Liver (tissue), 8 donors: ENCODE measurements at regions not wholly inside any gene's neighbourhood (a gene's known extent, or its start where the extent isn't known, plus 50 kb on each side); places are given as distances from the start of the nearest gene placed in this dataset.

ENCODE experiments used
- DNase-seq: peaks from one replicate; pipeline ENCODE4 v3.0.0-alpha.2; 2017; ENCODE audit warnings: low spot score
- H3K27ac ChIP-seq, 2 donors: one replicate each; pipeline ENCODE4 v1.7.0; 2013; ENCODE audit warnings: inconsistent platforms in 2 of 2, low read length in 2 of 2, control low read depth in 1 of 2, low read depth in 1 of 2, mild to moderate bottlenecking in 1 of 2
- H3K27me3 ChIP-seq, 4 donors: one replicate each; pipeline versions ENCODE4 v1.6.1 to v1.7.0; 2013; ENCODE audit warnings: low read length in 3 of 4, inconsistent platforms in 1 of 4, mild to moderate bottlenecking in 1 of 4, moderate library complexity in 1 of 4; ENCODE audit not compliant: control insufficient read depth in 4 of 4, insufficient read depth in 4 of 4
- H3K36me3 ChIP-seq, 4 donors: one replicate each; pipeline versions ENCODE4 v1.6.1 to v1.7.0; 2013; ENCODE audit warnings: low read length in 3 of 4, mild to moderate bottlenecking in 3 of 4, low read depth in 1 of 4, moderate library complexity in 1 of 4; ENCODE audit not compliant: control insufficient read depth in 4 of 4, insufficient read depth in 3 of 4
- H3K4me1 ChIP-seq, 4 donors: one replicate each; pipeline versions ENCODE4 v1.6.1 to v1.7.0; 2013; ENCODE audit warnings: low read length in 3 of 4, mild to moderate bottlenecking in 3 of 4, moderate library complexity in 1 of 4; ENCODE audit not compliant: control insufficient read depth in 4 of 4, insufficient read depth in 4 of 4
- H3K4me3 ChIP-seq, 3 donors: one replicate each; pipeline versions ENCODE4 v1.6.1 to v1.7.0; 2013; ENCODE audit warnings: low read length in 3 of 3, control low read depth in 1 of 3, low read depth in 1 of 3, mild to moderate bottlenecking in 1 of 3
- H3K9ac ChIP-seq, 2 donors: one replicate each; pipeline ENCODE4 v1.7.0; 2013; ENCODE audit warnings: low read length in 2 of 2, mild to moderate bottlenecking in 2 of 2, moderate library complexity in 2 of 2, control low read depth in 1 of 2, low read depth in 1 of 2
- H3K9me3 ChIP-seq, 4 donors: one replicate each; pipeline versions ENCODE4 v1.6.1 to v1.7.0; 2013; ENCODE audit warnings: low read length in 3 of 4; ENCODE audit not compliant: control insufficient read depth in 4 of 4
- ATF3 ChIP-seq: IDR thresholded peaks from 2 replicates; pipeline ENCODE4 v1.6.1; 2016; ENCODE audit warnings: antibody characterized with exemption
- EGR1 ChIP-seq, 2 donors: IDR thresholded peaks; 2 replicates each; pipeline ENCODE4 v1.6.1; 2016 to 2018; ENCODE audit warnings: antibody characterized with exemption in 2 of 2, low read depth in 2 of 2
- FOXA1 ChIP-seq: IDR thresholded peaks from 2 replicates; pipeline ENCODE4 v1.6.1; 2016; ENCODE audit warnings: antibody characterized with exemption
- FOXA2 ChIP-seq: IDR thresholded peaks from 2 replicates; pipeline ENCODE4 v1.6.1; 2016; ENCODE audit warnings: antibody characterized with exemption
- GABPA ChIP-seq, 2 donors: IDR thresholded peaks in 1 of 2; conservative IDR thresholded peaks in 1 of 2; 2 replicates each; pipeline ENCODE4 v1.6.1; 2016; ENCODE audit warnings: antibody characterized with exemption in 2 of 2, mild to moderate bottlenecking in 1 of 2, moderate library complexity in 1 of 2
- HNF4A ChIP-seq, 2 donors: conservative IDR thresholded peaks; 2 replicates each; pipeline ENCODE4 v1.6.1; 2016; ENCODE audit warnings: antibody characterized with exemption in 2 of 2, mild to moderate bottlenecking in 2 of 2
- HNF4G ChIP-seq: IDR thresholded peaks from 2 replicates; pipeline ENCODE4 v1.6.1; 2016; ENCODE audit warnings: antibody characterized with exemption
- MAX ChIP-seq: IDR thresholded peaks from 2 replicates; pipeline ENCODE4 v1.6.1; 2016; ENCODE audit warnings: antibody characterized with exemption
- NR2F2 ChIP-seq: IDR thresholded peaks from 2 replicates; pipeline ENCODE4 v1.6.1; 2016; ENCODE audit warnings: antibody characterized with exemption
- RAD21 ChIP-seq, 2 donors: IDR thresholded peaks; 2 replicates each; pipeline ENCODE4 v1.6.1; 2016; ENCODE audit warnings: antibody characterized with exemption in 2 of 2, mild to moderate bottlenecking in 2 of 2
- SP1 ChIP-seq: IDR thresholded peaks from 2 replicates; pipeline ENCODE4 v1.6.1; 2018; ENCODE audit warnings: antibody characterized with exemption, mild to moderate bottlenecking
- TAF1 ChIP-seq: conservative IDR thresholded peaks from 2 replicates; pipeline ENCODE4 v1.6.1; 2016; ENCODE audit warnings: antibody characterized with exemption, mild to moderate bottlenecking
- WGBS: extraction: QIAGEN DNeasy Blood & Tissue Kit; methylation state at CpG from one replicate; pipeline ENCODE4 v1.1.7; 2013; 5-methylcytosine and 5-hydroxymethylcytosine counted together
- TF ChIP-seq, protein P1 (sequence below): fragments of 150-350 bp; IDR thresholded peaks from 2 replicates; pipeline ENCODE4 v1.5.1; 2017; ENCODE audit warnings: improper control_type of control experiment, low read depth, low read length; ENCODE audit not compliant: missing input control
- TF ChIP-seq, protein P2 (sequence below): IDR thresholded peaks from 2 replicates; pipeline ENCODE4 v1.6.1; 2016; ENCODE audit warnings: antibody characterized with exemption
- TF ChIP-seq, protein P3 (sequence below): IDR thresholded peaks from 2 replicates; pipeline ENCODE4 v1.6.1; 2016; ENCODE audit warnings: antibody characterized with exemption, mild to moderate bottlenecking
- donor health status: healthy.
- donor health status: healthy.
- donor health status: healthy.
- donor health status: healthy.
- donor health status: healthy.

GRCh38 chr3:117936159-117936558 lies 1098.5 kb downstream of the IGSF11 start:
- H3K36me3 ChIP-seq, result no peaks in the 10 kb centered on the region
- no peaks in the 10 kb centered on the region for H3K4me1 ChIP-seq
- no peak overlapping the region for H3K9ac ChIP-seq
- H3K27ac ChIP-seq, result no peak overlapping the region
- no peak overlapping the region for H3K4me3 ChIP-seq
- no peak for DNase-seq
- WGBS, result 80% methylated on average over 4 of the region's 4 CpGs
- no peaks in the 10 kb centered on the region for H3K27me3 ChIP-seq
- no peak for TF ChIP-seq MAX
- no peak for TF ChIP-seq FOXA2
- TF ChIP-seq HNF4A (conservative IDR thresholded peaks at IDR 0.05), result no peak
- TF ChIP-seq, protein P1, sequence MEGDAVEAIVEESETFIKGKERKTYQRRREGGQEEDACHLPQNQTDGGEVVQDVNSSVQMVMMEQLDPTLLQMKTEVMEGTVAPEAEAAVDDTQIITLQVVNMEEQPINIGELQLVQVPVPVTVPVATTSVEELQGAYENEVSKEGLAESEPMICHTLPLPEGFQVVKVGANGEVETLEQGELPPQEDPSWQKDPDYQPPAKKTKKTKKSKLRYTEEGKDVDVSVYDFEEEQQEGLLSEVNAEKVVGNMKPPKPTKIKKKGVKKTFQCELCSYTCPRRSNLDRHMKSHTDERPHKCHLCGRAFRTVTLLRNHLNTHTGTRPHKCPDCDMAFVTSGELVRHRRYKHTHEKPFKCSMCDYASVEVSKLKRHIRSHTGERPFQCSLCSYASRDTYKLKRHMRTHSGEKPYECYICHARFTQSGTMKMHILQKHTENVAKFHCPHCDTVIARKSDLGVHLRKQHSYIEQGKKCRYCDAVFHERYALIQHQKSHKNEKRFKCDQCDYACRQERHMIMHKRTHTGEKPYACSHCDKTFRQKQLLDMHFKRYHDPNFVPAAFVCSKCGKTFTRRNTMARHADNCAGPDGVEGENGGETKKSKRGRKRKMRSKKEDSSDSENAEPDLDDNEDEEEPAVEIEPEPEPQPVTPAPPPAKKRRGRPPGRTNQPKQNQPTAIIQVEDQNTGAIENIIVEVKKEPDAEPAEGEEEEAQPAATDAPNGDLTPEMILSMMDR, result no peak
- no peak for TF ChIP-seq EGR1 (IDR thresholded peaks at IDR 0.05; ENCODE audit: low read depth in 2 of 2)
- TF ChIP-seq, protein P2, sequence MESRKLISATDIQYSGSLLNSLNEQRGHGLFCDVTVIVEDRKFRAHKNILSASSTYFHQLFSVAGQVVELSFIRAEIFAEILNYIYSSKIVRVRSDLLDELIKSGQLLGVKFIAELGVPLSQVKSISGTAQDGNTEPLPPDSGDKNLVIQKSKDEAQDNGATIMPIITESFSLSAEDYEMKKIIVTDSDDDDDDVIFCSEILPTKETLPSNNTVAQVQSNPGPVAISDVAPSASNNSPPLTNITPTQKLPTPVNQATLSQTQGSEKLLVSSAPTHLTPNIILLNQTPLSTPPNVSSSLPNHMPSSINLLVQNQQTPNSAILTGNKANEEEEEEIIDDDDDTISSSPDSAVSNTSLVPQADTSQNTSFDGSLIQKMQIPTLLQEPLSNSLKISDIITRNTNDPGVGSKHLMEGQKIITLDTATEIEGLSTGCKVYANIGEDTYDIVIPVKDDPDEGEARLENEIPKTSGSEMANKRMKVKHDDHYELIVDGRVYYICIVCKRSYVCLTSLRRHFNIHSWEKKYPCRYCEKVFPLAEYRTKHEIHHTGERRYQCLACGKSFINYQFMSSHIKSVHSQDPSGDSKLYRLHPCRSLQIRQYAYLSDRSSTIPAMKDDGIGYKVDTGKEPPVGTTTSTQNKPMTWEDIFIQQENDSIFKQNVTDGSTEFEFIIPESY, result no peak
- TF ChIP-seq SP1, result no peak
- no peak for TF ChIP-seq HNF4G
- TF ChIP-seq ATF3, result no peak
- TF ChIP-seq NR2F2, result no peak
- no peak for TF ChIP-seq RAD21 (IDR thresholded peaks at IDR 0.05)
- TF ChIP-seq GABPA (IDR thresholded peaks at IDR 0.05 in 1 of 2, conservative IDR thresholded peaks at IDR 0.05 in 1 of 2), result no peak
- no peak for TF ChIP-seq FOXA1
- TF ChIP-seq, protein P3, sequence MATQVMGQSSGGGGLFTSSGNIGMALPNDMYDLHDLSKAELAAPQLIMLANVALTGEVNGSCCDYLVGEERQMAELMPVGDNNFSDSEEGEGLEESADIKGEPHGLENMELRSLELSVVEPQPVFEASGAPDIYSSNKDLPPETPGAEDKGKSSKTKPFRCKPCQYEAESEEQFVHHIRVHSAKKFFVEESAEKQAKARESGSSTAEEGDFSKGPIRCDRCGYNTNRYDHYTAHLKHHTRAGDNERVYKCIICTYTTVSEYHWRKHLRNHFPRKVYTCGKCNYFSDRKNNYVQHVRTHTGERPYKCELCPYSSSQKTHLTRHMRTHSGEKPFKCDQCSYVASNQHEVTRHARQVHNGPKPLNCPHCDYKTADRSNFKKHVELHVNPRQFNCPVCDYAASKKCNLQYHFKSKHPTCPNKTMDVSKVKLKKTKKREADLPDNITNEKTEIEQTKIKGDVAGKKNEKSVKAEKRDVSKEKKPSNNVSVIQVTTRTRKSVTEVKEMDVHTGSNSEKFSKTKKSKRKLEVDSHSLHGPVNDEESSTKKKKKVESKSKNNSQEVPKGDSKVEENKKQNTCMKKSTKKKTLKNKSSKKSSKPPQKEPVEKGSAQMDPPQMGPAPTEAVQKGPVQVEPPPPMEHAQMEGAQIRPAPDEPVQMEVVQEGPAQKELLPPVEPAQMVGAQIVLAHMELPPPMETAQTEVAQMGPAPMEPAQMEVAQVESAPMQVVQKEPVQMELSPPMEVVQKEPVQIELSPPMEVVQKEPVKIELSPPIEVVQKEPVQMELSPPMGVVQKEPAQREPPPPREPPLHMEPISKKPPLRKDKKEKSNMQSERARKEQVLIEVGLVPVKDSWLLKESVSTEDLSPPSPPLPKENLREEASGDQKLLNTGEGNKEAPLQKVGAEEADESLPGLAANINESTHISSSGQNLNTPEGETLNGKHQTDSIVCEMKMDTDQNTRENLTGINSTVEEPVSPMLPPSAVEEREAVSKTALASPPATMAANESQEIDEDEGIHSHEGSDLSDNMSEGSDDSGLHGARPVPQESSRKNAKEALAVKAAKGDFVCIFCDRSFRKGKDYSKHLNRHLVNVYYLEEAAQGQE, result no peak
- peaks cover 0 to 6% (median 0%) of the 10 kb centered on the region in 4 donors for H3K9me3 ChIP-seq

DNA sequence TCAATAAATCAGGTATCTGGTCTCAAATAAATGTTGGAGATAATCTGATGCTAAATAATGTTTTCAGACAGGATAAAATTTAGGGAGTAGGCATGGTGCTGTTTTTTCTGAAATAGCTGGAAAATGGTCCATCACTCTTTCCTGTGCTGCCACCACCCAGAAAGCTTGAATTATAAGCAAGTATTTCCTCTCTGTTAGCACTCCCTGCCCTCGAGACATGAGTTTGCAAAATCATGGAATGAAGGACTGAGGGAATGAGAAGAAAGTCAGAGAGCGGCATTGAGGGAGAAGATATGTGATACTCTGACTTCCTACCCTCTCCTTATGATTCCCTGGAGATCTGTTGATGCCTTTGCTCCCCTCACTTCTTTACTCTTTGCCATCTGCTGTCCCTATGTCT lies 1095.7 kb downstream of the IGSF11 start:
- Histone ChIP-seq H3K36me3 (no peaks in the 10 kb centered on the region), H3K27ac (no peak overlapping the region), H3K4me1 (no peaks in the 10 kb centered on the region), H3K9me3 (peaks cover 0 to 6% (median 0%) of the 10 kb centered on the region in 4 donors), H3K9ac (no peak overlapping the region), H3K4me3 (no peak overlapping the region), H3K27me3 (no peaks in the 10 kb centered on the region)
- TF ChIP-seq RAD21 (IDR thresholded peaks at IDR 0.05) (no peak), TAF1 (no peak), GABPA (IDR thresholded peaks at IDR 0.05 in 1 of 2, conservative IDR thresholded peaks at IDR 0.05 in 1 of 2) (no peak)
- TF ChIP-seq, protein P2, result no peak
- TF ChIP-seq, protein P3, result no peak
- WGBS, result 65% methylated on average over 2 of the region's 2 CpGs
- DNase-seq, result no peak
